ENCODE measurements at regions not wholly inside any gene's neighbourhood (a gene's known extent, or its start where the extent isn't known, plus 50 kb on each side); places are given as distances from the start of the nearest gene placed in this dataset.

DNA sequence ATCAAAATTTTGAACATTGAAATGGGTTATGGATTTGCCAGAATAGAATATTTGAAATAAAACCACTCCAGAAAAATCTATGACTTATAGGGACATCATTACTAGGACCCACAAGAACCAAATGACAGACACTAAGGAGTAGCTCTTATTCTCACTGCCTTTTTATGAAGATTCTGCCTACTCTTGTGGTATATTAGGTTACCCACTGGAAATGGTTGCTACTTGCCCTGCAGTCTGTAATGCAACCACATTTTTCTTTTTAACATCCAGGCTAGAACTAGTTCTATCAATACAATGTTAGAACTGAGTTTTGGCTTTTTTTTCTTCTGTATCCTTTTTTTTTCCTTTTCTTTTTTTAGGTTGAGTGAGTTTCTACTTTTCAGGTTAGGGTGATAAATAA, 158.9 kb downstream of the PPP1R2C start:
- DNase-seq (ENCODE audit: low spot score) = no peak

DNA sequence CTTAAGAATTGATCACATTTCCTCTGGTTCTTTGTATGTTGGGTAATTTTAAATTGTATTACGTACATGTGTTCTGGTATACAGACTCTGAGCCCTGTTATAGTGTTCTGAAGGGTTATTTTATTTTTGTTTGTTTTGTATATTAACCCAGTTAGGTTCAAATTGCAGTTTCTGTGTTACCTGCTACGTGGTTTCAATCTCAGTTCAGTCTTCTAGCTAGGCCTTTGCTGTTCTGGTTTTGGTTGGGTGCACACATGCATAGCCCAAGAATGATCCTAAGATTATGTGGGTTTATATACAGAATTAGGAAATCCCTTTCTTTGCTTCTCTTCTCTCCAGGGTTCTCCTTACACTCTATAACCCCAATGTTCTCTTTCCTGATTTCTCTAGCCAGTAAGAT, 161.0 kb downstream of the PPP1R2C start:
- no peak for DNase-seq (ENCODE audit: low spot score)

- DNase-seq (ENCODE audit: low spot score) = no peak
Observed at GRCh38 chrX:42615161-42615563, 162.8 kb downstream of the PPP1R2C start.

DNA sequence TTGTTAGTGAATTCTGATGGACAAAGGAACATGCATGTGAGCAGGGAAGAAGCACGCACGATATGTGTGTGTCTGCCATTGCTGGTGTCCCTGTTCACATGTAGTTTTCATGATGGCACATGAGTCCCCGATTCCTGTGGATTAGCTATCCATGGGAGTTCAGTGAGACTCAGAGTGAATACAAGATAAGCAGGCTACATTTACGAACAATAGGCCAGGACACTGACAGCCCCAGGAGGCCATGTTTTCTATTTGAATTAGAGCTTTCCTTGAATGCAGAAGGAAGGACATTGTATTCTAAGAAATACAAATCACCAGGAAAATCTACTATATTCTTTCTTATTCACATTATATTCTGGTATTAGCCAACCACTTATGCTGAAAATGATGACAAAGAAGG, 171.4 kb downstream of the PPP1R2C start:
- DNase-seq (ENCODE audit: low spot score) = no peak

DNA sequence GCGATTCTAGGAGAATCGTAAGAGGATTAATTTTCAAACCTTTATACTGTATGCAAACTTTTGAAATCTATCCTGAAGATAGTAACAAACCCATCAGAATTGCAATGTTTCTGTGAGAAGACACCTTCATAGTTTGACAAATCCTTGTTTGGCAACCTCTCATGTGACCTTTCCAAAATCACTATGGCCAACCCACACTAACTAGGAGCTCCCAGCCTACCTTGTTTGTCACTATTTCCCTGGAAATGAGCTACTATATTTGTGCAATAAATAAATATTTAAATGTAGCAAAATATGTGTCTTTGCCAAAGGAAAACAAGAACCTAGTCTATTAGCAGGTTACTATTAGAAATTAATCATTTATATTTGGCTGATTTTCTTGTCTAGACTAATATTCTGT, 173.7 kb downstream of the PPP1R2C start:
- no peak for DNase-seq (ENCODE audit: low spot score)

DNA sequence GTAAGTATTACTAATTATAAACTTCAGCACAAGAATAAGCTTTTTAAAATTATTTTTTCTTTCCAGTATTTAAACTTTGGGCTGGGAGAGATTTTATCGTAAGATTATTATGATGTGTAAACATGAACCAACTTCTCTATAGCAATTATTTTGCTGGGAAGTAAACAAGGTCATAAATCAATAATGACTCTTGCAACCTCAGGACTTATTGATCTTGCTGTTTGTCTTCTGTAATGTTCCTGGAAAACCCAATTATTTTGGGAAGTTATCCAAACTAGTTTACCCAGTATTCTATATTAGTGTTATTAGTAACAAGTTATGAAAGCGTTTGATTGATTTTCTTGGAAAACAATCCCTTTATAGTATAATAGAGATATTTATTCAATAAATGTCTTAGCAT, 174.9 kb downstream of the PPP1R2C start:
- DNase-seq (ENCODE audit: low spot score) = no peak

- no peak for DNase-seq (ENCODE audit: low spot score)
Observed at GRCh38 chrX:42602566-42602965, 175.4 kb downstream of the PPP1R2C start.

DNA sequence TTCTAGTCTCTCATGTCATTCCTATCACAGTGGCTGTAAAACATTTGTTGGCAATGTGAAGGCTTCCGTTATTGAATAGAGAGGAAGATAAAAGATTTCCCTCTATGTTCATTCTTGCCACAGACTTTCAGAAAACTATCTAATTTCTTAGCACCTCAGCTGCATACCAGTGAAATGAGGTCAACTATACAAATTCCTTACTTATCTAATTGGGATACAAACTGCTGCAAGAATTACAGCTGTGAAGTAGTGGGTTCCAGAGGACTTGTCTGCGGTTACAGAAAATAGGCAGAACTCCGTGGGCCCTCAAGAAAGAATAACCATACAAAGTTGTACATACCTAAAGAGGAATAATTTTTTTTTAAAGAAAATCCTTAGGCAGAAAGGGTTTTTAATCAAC, 175.8 kb downstream of the PPP1R2C start:
- no peak for DNase-seq (ENCODE audit: low spot score)

- no peak for DNase-seq (ENCODE audit: low spot score)
Observed at GRCh38 chrX:42597481-42597880, 180.5 kb downstream of the PPP1R2C start.

- DNase-seq (ENCODE audit: low spot score) = no peak
Observed at GRCh38 chrX:42585842-42586621, 191.9 kb downstream of the PPP1R2C start.

DNA sequence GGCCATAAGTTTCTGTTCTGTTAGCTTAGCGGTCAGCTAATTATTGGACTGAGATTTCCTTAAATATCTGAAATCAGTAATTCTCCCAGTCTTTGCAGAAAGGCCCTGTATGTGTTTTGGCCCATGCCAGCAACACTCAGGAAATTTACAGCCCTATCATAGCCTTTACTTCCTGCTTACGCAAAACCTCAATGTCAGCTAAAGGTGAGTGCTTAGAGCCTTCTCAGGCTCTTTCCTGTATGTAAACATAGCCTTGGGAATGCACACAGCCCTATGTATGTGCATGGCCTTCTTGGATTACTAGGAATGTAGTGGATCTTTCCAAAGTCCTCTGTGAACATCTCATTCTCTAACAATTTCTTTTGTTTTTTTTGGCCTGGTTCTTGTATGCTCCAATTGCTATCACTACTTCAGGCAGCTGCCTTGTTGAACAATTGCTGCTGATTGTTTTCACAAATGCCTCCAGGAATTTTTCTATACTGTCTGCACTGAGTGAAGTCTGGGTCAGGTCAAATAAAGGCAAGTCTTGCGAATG, 200.0 kb downstream of the PPP1R2C start:
- DNase-seq (ENCODE audit: low spot score) = no peak

DNA sequence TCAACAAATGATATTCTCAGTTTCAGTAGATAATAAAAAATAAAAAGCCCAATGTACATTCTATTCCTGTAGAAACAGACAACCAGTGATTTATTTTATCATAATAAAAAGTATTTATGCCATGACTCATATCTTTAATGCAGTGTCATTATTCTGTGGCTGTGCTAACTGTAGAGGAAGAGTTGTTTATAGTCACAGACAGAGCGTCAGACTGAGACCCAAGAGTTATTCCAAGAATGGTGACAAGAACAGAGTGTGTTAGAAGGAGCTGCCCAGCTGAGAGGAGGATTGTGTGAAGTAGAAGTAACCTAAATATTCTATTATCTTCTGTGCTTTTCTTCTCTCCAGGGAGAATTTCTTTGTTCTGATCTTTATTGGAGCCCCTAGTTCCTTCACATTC, 210.7 kb downstream of the PPP1R2C start:
- no peak for DNase-seq (ENCODE audit: low spot score)

DNA sequence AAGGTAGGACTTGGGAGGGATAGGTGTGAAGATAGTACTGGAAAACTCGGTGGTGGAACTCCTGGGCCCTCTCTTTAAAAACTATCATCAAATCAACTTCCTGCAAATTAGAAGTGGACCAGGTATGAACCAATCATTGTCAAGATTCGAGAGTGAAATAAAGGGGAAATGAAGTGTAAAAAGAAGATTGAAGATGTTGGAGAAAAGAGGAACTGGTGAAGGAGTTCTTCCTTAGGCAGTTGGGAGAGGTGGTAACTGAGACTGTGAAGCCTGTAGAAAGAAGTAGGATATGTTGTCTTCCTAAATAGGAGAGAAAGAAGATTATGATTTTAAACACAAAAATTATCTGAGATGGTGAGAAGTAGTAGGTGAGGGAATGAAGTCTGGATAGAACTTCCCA, 212.2 kb downstream of the PPP1R2C start:
- no peak for DNase-seq (ENCODE audit: low spot score)

DNA sequence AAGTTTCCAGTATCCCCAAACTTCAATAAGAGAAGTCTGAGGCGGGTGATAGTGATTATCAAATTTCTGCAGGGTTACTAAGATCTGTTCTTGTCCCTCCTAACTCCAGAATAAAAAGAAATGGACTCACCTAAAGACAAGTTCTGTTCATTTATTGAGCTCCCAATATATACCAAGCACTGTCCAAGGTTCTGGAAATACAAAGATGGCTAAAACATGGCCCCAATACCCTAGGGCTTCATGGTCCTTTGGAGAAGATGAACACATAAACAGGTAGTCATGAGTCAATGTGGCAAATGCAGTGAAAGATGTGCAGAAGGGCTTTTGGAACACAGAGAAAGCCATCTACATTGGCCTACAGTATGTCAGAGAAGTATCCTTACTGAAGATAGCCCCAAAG, 231.2 kb downstream of the PPP1R2C start:
- no peak for DNase-seq (ENCODE audit: low spot score)

- DNase-seq (ENCODE audit: low spot score) = no peak
Observed at GRCh38 chrX:42544883-42545282, 233.1 kb downstream of the PPP1R2C start.

DNA sequence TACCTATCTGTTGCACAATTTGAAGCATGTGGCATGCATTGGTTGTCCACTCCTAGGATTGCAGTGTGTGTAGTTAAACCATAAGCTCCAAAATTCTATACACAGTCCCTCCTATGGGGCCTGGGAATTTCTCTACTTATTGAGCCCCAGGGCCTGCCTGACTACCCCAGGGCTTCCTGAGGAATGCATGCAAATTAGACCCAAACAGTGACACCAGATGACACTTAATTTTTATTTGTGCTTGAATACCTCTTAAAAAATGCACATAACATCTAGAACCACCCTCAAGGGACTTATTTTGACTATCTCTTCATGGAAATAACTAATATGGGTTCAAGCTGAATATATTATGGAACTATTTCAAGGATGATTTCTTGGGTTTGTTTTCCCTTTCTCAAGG, 236.4 kb downstream of the PPP1R2C start:
- no peak for DNase-seq (ENCODE audit: low spot score)

DNA sequence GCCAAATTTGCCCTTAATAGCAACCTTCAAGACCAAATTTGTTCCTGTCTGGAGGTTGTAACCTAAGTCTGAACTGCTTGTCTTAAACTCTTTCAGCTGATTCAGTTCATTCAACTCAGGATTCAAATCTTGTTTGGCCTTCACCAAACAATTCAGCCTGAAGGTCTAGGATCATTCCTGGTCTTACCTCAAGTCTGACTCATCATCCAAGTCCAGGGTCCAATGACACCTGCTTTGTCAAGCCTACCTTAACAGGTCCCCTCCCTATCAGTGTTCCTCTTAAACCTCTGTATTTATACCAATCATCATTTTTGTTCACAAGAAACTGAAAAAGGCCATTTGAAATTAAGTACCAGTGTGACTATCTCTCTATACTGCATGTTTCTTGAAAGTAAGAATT, 237.8 kb downstream of the PPP1R2C start:
- DNase-seq (ENCODE audit: low spot score) = no peak

DNA sequence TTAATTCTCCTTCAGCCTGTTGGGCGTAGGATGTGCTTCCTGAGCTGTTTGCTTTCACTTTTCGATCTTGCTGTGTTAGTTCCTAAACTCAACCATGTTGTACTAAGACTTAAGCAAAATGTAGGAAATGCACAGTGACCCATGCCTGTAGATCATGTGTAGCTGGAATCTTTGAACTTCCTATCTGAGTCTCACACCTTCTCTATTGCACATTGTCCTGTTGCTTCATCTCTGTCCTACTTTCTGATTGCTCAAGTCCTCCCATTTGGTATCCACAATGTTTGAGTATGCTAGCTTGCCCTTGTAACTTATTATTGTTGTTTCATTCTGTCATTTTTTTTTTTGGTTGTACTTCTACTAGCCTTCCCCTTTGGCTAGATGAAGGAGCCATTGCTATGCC, 239.6 kb downstream of the PPP1R2C start:
- no peak for DNase-seq (ENCODE audit: low spot score)

DNA sequence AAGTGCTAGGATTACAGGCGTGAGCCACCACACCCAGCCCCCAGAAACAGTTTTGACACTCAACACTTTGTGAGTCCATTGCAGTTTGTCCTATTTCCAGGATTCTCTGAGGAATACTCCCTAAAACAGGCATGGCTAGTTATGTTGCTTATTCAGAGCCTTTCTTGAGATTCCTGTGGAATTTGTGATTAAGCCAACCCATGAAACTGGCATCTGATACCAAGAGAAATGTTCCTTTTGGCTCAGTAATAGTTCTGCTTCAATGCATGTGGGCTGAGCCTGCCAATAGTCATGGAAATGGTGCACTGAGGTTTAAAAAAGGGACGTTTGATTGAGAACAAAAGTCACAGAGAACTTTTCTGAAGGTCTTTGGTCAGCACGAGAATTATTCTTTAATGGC, 241.7 kb downstream of the PPP1R2C start:
- no peak for DNase-seq (ENCODE audit: low spot score)

GRCh38 chrX:42535233-42535632, 242.7 kb downstream of the PPP1R2C start:
- DNase-seq (ENCODE audit: low spot score) = no peak

- DNase-seq (ENCODE audit: low spot score) = no peak
Observed at GRCh38 chrX:42533761-42534160, 244.2 kb downstream of the PPP1R2C start.

- DNase-seq (ENCODE audit: low spot score) = no peak
Observed at GRCh38 chrX:42531441-42531840, 246.5 kb downstream of the PPP1R2C start.

GRCh38 chrX:42530027-42530426, 247.9 kb downstream of the PPP1R2C start:
- no peak for DNase-seq (ENCODE audit: low spot score)

GRCh38 chrX:42524379-42524778, 253.6 kb downstream of the PPP1R2C start:
- DNase-seq (ENCODE audit: low spot score) = no peak
